SU-DHL-6 (cell line): ENCODE measurements at regions not wholly inside any gene's neighbourhood (a gene's known extent, or its start where the extent isn't known, plus 50 kb on each side); places are given as distances from the start of the nearest gene placed in this dataset.

Experiments
- H2AFZ ChIP-seq: fragments of 200-600 bp; sonication (generic); 2 replicates; pipeline ENCODE4 v1.6.1; 2014; ENCODE audit warnings: low read depth, mild to moderate bottlenecking, moderate library complexity, mixed read lengths, antibody characterized with exemption, low read length; ENCODE audit not compliant: severe bottlenecking
- H3F3A ChIP-seq: fragments of 200-600 bp; shearing (Covaris generic); 2 replicates; pipeline ENCODE4 v1.6.0; 2016; ENCODE audit warnings: antibody characterized with exemption, mild to moderate bottlenecking; ENCODE audit not compliant: insufficient read depth
- H3K27ac ChIP-seq: fragments of 200-600 bp; sonication (generic); 2 replicates; pipeline ENCODE4 v1.5.1; 2016; ENCODE audit warnings: low read depth, mild to moderate bottlenecking, low read length, moderate library complexity, mixed read lengths
- H3K27me3 ChIP-seq: fragments of 200-600 bp; sonication (generic), shearing (Covaris generic); 2 replicates; pipeline ENCODE4 v1.6.0; 2014; ENCODE audit warnings: mild to moderate bottlenecking, low read length
- H3K36me3 ChIP-seq: fragments of 200-600 bp; sonication (generic); 2 replicates; pipeline ENCODE4 v1.6.1; 2014; ENCODE audit warnings: mild to moderate bottlenecking, low read length, mixed read lengths
- H3K4me2 ChIP-seq: fragments of 300-600, 200-600 bp; shearing (Covaris generic), sonication (generic); 2 replicates; pipeline ENCODE4 v1.6.0; 2014; ENCODE audit warnings: low read length, low read depth, mild to moderate bottlenecking; ENCODE audit not compliant: poor library complexity, severe bottlenecking
- H3K4me3 ChIP-seq: fragments of 200-600 bp; sonication (generic); 2 replicates; pipeline ENCODE4 v1.5.1; 2014; ENCODE audit warnings: antibody characterized with exemption, low read length, mild to moderate bottlenecking, mixed read lengths; ENCODE audit not compliant: insufficient read depth, poor library complexity, severe bottlenecking
- H3K79me2 ChIP-seq: fragments of 200-600 bp; sonication (generic); 2 replicates; pipeline ENCODE4 v1.6.1; 2014; ENCODE audit warnings: mild to moderate bottlenecking, low read length, moderate library complexity; ENCODE audit not compliant: insufficient read depth
- H3K9ac ChIP-seq: fragments of 200-600 bp; sonication (generic); 2 replicates; pipeline ENCODE4 v1.7.0; 2014; ENCODE audit warnings: mild to moderate bottlenecking, low read length
- H3K9me2 ChIP-seq: fragments of 200-600 bp; sonication (generic); replicated peaks from 2 replicates; pipeline ENCODE4 v1.6.1; 2014; ENCODE audit warnings: low read length; ENCODE audit not compliant: insufficient read depth
- H3K9me3 ChIP-seq: fragments of 200-600 bp; sonication (generic); 2 replicates; pipeline ENCODE4 v1.6.1; 2014; ENCODE audit warnings: low read length, mixed read lengths; ENCODE audit not compliant: insufficient read depth
- H4K20me1 ChIP-seq: fragments of 200-600 bp; sonication (generic); 2 replicates; pipeline ENCODE4 v1.6.1; 2014; ENCODE audit warnings: low read depth, mild to moderate bottlenecking, antibody characterized with exemption, low read length, moderate library complexity, mixed read lengths
- EZH2phosphoT487 ChIP-seq: fragments of 200-600 bp; sonication (generic), shearing (Covaris generic); conservative IDR thresholded peaks from 2 replicates; pipeline ENCODE4 v1.6.1; 2018; ENCODE audit warnings: mild to moderate bottlenecking, antibody characterized with exemption, low read length, moderate library complexity, mixed read lengths
- TF ChIP-seq, protein P1 (sequence below): fragments of 200-600 bp; sonication (generic); IDR thresholded peaks from one replicate; pipeline ENCODE4 v1.5.1; 2017; ENCODE audit warnings: antibody characterized with exemption, mild to moderate bottlenecking, low read length, moderate library complexity; ENCODE audit not compliant: insufficient read depth, poor library complexity, severe bottlenecking

DNA sequence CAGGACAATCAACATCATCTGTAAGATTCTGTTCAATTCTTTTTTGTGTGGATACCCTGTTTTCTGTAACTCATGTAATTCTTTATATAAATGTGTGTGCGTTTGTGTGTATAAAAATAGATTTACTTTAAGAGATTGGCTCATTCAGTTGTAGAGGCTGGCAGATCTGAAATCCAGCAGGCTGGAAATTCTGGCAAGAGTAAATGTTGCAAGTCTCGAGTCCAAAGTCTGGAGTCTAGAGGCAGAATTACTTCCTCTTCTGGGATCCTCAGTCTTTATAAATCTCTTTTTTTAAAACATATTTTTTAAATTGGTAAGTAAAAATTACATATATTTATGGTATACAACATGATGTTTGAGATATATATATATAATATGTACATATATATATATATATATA lies 202.1 kb upstream of the TMEM161B start:
- no peaks in the 10 kb centered on the region for H3K27me3 ChIP-seq
- no peak overlapping the region for H2AFZ ChIP-seq
- no peaks in the 10 kb centered on the region for H3K9me3 ChIP-seq
- no peaks in the 10 kb centered on the region for H3K9me2 ChIP-seq
- H3K4me2 ChIP-seq = no peak overlapping the region
- TF ChIP-seq, protein P1, sequence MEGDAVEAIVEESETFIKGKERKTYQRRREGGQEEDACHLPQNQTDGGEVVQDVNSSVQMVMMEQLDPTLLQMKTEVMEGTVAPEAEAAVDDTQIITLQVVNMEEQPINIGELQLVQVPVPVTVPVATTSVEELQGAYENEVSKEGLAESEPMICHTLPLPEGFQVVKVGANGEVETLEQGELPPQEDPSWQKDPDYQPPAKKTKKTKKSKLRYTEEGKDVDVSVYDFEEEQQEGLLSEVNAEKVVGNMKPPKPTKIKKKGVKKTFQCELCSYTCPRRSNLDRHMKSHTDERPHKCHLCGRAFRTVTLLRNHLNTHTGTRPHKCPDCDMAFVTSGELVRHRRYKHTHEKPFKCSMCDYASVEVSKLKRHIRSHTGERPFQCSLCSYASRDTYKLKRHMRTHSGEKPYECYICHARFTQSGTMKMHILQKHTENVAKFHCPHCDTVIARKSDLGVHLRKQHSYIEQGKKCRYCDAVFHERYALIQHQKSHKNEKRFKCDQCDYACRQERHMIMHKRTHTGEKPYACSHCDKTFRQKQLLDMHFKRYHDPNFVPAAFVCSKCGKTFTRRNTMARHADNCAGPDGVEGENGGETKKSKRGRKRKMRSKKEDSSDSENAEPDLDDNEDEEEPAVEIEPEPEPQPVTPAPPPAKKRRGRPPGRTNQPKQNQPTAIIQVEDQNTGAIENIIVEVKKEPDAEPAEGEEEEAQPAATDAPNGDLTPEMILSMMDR = no peak
- no peak for TF ChIP-seq EZH2phosphoT487
- no peak overlapping the region for H3K27ac ChIP-seq
- H3F3A ChIP-seq = no peaks in the 10 kb centered on the region
- H3K36me3 ChIP-seq = no peaks in the 10 kb centered on the region
- H3K9ac ChIP-seq = no peak overlapping the region
- no peaks in the 10 kb centered on the region for H4K20me1 ChIP-seq
- no peaks in the 10 kb centered on the region for H3K79me2 ChIP-seq
- no peak overlapping the region for H3K4me3 ChIP-seq

DNA sequence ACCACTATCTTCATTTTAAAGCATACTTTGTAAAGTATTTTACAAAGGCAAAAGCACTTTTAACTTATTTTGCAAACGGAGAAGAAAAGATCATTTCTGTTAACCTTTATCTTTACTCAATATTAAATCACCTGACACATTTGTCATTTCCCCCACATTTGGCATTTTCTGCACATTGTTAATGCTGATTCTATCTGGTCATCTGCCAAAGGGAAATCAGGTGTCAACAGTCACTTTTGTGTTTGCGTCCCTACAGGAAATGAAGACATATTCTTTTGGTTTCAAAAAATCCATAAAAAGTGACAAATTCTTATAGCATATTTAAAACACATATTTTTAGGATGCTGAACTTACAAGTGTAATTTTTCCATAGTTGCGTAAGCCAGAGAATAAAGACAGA lies 191.3 kb upstream of the TMEM161B start:
- no peak for TF ChIP-seq EZH2phosphoT487
- TF ChIP-seq, protein P1 = no peak
- Histone ChIP-seq H3F3A (no peaks in the 10 kb centered on the region), H3K27me3 (no peaks in the 10 kb centered on the region), H3K9me3 (no peaks in the 10 kb centered on the region), H3K79me2 (no peaks in the 10 kb centered on the region), H3K4me3 (no peak overlapping the region), H4K20me1 (no peaks in the 10 kb centered on the region), H3K27ac (no peak overlapping the region), H3K4me2 (no peak overlapping the region), H2AFZ (no peak overlapping the region), H3K36me3 (no peaks in the 10 kb centered on the region), H3K9ac (no peak overlapping the region), H3K9me2 (no peaks in the 10 kb centered on the region)

DNA sequence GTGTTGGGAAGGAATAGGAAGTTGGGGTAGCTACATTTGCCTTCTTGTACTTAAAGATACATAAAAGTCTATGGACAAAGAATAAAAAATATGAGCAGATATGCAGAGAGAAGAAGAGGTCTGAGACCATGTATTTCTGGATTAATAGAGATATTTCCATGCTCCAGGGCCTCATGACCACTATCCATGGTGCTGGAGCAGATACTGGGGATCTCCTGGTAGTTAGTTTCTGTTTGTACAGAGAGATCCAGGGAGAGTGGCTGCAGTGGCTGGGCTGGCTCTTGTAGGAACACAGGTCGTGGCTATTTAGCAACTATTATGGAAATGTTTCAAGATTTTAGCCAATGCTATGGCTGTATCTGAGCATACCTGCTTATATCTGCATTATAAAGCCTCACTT lies 184.2 kb upstream of the TMEM161B start:
- H2AFZ ChIP-seq = no peak overlapping the region
- no peaks in the 10 kb centered on the region for H3K79me2 ChIP-seq
- no peaks in the 10 kb centered on the region for H3K9me2 ChIP-seq
- H3K9me3 ChIP-seq = no peaks in the 10 kb centered on the region
- TF ChIP-seq, protein P1 = no peak
- no peak for TF ChIP-seq EZH2phosphoT487
- no peaks in the 10 kb centered on the region for H3K27me3 ChIP-seq
- no peaks in the 10 kb centered on the region for H4K20me1 ChIP-seq
- no peak overlapping the region for H3K27ac ChIP-seq
- H3K4me2 ChIP-seq = no peak overlapping the region
- H3F3A ChIP-seq = no peaks in the 10 kb centered on the region
- H3K36me3 ChIP-seq = no peaks in the 10 kb centered on the region
- H3K9ac ChIP-seq = no peak overlapping the region
- H3K4me3 ChIP-seq = no peak overlapping the region
